Mammary epithelial cell (primary cell): ENCODE measurements at regions not wholly inside any gene's neighbourhood (a gene's known extent, or its start where the extent isn't known, plus 50 kb on each side); places are given as distances from the start of the nearest gene placed in this dataset.

Source experiments
- CTCF ChIP-seq, 2 donors: IDR thresholded peaks in 1 of 2; conservative IDR thresholded peaks in 1 of 2; 2 replicates each; pipeline ENCODE4 v1.5.1; 2011 to 2012; ENCODE audit warnings: inconsistent platforms in 2 of 2, low read length in 2 of 2, mild to moderate bottlenecking in 2 of 2, control low read depth in 1 of 2, low read depth in 1 of 2; ENCODE audit not compliant: insufficient read depth in 1 of 2; ENCODE audit errors: extremely low read depth in 1 of 2
- EZH2 ChIP-seq: IDR thresholded peaks from 2 replicates; pipeline ENCODE4 v1.6.1; 2012; ENCODE audit warnings: low read length, inconsistent platforms, borderline replicate concordance

GRCh38 chr1:23632479-23633160, 59.0 kb upstream of the RPL11 start:
- no peak for TF ChIP-seq CTCF (conservative IDR thresholded peaks at IDR 0.05 in 1 of 2, IDR thresholded peaks at IDR 0.05 in 1 of 2; ENCODE audit: extremely low read depth in 1 of 2, insufficient read depth in 1 of 2, low read depth in 1 of 2, low read length in 2 of 2)
- no peak for TF ChIP-seq EZH2
